OCI-LY7 (cell line): ENCODE measurements at regions not wholly inside any gene's neighbourhood (a gene's known extent, or its start where the extent isn't known, plus 50 kb on each side); places are given as distances from the start of the nearest gene placed in this dataset.

Experiments used
- BruUV-seq: library from RNA; stranded (reverse); fragments of 400-500 nt; replicated peaks from 2 replicates; lab custom pipeline; 2021; lab: Mats Ljungman, UMichigan
- CTCF ChIA-PET: fragments of 300-600 bp; sonication (Branson Sonifier 250); formaldehyde crosslinking; loops from one replicate; lab custom pipeline; 2022; ENCODE audit warnings: antibody characterized with exemption; ENCODE audit not compliant: unreplicated experiment; lab: Charles Lee
- POLR2A ChIA-PET: fragments of 300-600 bp; sonication (Branson Sonifier 250); formaldehyde crosslinking; loops from one replicate; lab custom pipeline; 2022; ENCODE audit warnings: antibody characterized with exemption; lab: Charles Lee
- DNase-seq: peaks from one replicate; pipeline ENCODE4 v3.0.0-alpha.2; 2015; ENCODE audit warnings: low spot score
- H2AFZ ChIP-seq: fragments of 200-600 bp; sonication (generic), shearing (Covaris generic); 2 replicates; pipeline ENCODE4 v1.6.1; 2014; ENCODE audit warnings: mild to moderate bottlenecking, antibody characterized with exemption, low read length, moderate library complexity
- H3K27ac ChIP-seq: fragments of 200-600 bp; sonication (generic); 2 replicates; pipeline ENCODE4 v1.5.1; 2014; ENCODE audit warnings: mixed run types, low read depth, mild to moderate bottlenecking, moderate library complexity, low read length, inconsistent platforms; ENCODE audit not compliant: poor library complexity, severe bottlenecking
- H3K36me3 ChIP-seq: fragments of 200-600 bp; sonication (generic); 2 replicates; pipeline ENCODE4 v1.6.1; 2014; ENCODE audit warnings: mild to moderate bottlenecking, antibody characterized with exemption, low read length, moderate library complexity, mixed read lengths; ENCODE audit not compliant: insufficient read depth
- H3K4me1 ChIP-seq: fragments of 200-600 bp; sonication (generic); 2 replicates; pipeline ENCODE4 v1.5.1; 2014; ENCODE audit warnings: mild to moderate bottlenecking, low read length; ENCODE audit not compliant: insufficient read depth, poor library complexity, severe bottlenecking
- H3K4me2 ChIP-seq: fragments of 200-600 bp; sonication (generic); 2 replicates; pipeline ENCODE4 v1.6.1; 2014; ENCODE audit warnings: mild to moderate bottlenecking, low read length
- H3K4me3 ChIP-seq: fragments of 200-600 bp; sonication (generic); 2 replicates; pipeline ENCODE4 v1.5.1; 2014; ENCODE audit warnings: mild to moderate bottlenecking, low read depth, low read length; ENCODE audit not compliant: poor library complexity, severe bottlenecking
- H3K79me2 ChIP-seq: fragments of 200-600 bp; sonication (generic); 2 replicates; pipeline ENCODE4 v1.6.1; 2016; ENCODE audit warnings: low read depth, mild to moderate bottlenecking, low read length, moderate library complexity, mixed read lengths; ENCODE audit not compliant: insufficient read depth
- H3K9me2 ChIP-seq: fragments of 200-600 bp; sonication (generic); 2 replicates; pipeline ENCODE4 v1.6.1; 2016; ENCODE audit warnings: mild to moderate bottlenecking, low read length, mixed read lengths; ENCODE audit not compliant: insufficient read depth
- H3K9me3 ChIP-seq: fragments of 200-600 bp; sonication (generic); 2 replicates; pipeline ENCODE4 v1.6.1; 2014; ENCODE audit warnings: mild to moderate bottlenecking, mixed run types, low read length, mixed read lengths
- H4K20me1 ChIP-seq: fragments of 200-600 bp; sonication (generic); 2 replicates; pipeline ENCODE4 v1.6.1; 2014; ENCODE audit warnings: mild to moderate bottlenecking, antibody characterized with exemption, low read length, moderate library complexity, mixed read lengths; ENCODE audit not compliant: insufficient read depth
- EZH2phosphoT487 ChIP-seq: fragments of 200-600 bp; sonication (generic); IDR thresholded peaks from 2 replicates; pipeline ENCODE4 v1.6.1; 2018; ENCODE audit warnings: low read depth, borderline replicate concordance, mild to moderate bottlenecking, mixed run types, antibody characterized with exemption, low read length, moderate library complexity, mixed read lengths
- intact Hi-C: fragments of 100-400 bp; cut with micrococcal nuclease; formaldehyde crosslinking; loops from one replicate; pipeline ENCODE4 v1.10.0; 2022; ENCODE audit not compliant: unreplicated experiment
- TF ChIP-seq, protein P1 (sequence below): fragments of 200-600 bp; sonication (generic); conservative IDR thresholded peaks from 2 replicates; pipeline ENCODE4 v1.5.1; 2014; ENCODE audit warnings: mild to moderate bottlenecking, antibody characterized with exemption, low read length, moderate library complexity, mixed read lengths

DNA sequence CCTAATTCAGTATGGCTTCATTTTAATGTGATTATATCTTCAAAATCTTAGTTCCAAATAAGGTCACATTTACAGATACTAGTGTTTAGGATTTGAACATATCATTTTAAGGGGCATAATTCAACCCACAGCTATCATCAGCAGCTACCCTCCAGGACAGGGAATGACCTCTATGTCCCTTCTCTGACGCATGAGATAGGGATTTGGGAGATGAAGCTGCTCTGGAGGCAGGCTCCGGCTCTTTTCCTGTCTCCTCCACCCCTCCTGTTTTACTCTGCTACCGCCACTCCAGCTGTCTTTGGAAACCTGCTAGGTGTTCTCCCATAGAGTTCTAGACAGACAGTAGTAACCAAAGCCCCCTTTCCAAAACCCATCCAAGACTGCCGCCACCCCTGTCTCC, 119.2 kb downstream of the CARTPT start:
- ChIA-PET CTCF (no interaction called here), POLR2A (interaction anchor here (0.6 kb wide), 1 partner anchor 12 kb away, joined by 4 read pairs; no protein-coding TSS in a partner anchor)
- DNase-seq, result no peak
- Histone ChIP-seq H3K27ac (no peak overlapping the region), H2AFZ (no peak overlapping the region), H3K4me1 (no peaks in the 10 kb centered on the region), H3K9me3 (no peaks in the 10 kb centered on the region), H4K20me1 (no peaks in the 10 kb centered on the region), H3K36me3 (no peaks in the 10 kb centered on the region), H3K9me2 (no peaks in the 10 kb centered on the region), H3K4me3 (no peak overlapping the region), H3K4me2 (no peak overlapping the region), H3K79me2 (no peaks in the 10 kb centered on the region)
- intact Hi-C loops, result no loop called here
- BruUV-seq, result no TSS peak
- TF ChIP-seq, protein P1, sequence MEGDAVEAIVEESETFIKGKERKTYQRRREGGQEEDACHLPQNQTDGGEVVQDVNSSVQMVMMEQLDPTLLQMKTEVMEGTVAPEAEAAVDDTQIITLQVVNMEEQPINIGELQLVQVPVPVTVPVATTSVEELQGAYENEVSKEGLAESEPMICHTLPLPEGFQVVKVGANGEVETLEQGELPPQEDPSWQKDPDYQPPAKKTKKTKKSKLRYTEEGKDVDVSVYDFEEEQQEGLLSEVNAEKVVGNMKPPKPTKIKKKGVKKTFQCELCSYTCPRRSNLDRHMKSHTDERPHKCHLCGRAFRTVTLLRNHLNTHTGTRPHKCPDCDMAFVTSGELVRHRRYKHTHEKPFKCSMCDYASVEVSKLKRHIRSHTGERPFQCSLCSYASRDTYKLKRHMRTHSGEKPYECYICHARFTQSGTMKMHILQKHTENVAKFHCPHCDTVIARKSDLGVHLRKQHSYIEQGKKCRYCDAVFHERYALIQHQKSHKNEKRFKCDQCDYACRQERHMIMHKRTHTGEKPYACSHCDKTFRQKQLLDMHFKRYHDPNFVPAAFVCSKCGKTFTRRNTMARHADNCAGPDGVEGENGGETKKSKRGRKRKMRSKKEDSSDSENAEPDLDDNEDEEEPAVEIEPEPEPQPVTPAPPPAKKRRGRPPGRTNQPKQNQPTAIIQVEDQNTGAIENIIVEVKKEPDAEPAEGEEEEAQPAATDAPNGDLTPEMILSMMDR, result no peak
- TF ChIP-seq EZH2phosphoT487, result no peak

GRCh38 chr5:71839096-71839884, 120.2 kb downstream of the CARTPT start:
- intact Hi-C loops, result no loop called here
- no TSS peak for BruUV-seq

DNA sequence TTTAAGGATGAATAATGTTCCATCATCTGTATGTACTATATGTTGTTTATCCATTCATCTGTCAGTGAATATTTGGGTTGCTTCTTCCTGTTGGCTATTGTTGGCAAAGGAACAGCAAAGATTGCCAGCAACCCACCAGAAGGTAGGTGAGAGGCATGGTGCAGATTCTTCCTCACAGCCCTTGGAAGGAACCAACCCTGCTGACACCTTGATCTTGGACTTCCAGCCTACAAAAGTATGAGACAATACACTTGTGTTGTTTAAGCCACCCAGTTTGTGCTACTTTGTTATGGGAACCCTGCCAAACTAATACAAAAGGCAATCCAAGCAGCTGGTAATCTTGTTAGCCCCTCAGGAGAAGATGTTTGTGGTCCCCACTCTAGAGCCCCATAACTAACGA, 122.0 kb downstream of the CARTPT start:
- Histone ChIP-seq H3K9me2 (no peaks in the 10 kb centered on the region), H3K4me1 (no peaks in the 10 kb centered on the region), H3K79me2 (no peaks in the 10 kb centered on the region), H3K36me3 (no peaks in the 10 kb centered on the region), H3K4me3 (no peak overlapping the region), H3K9me3 (no peaks in the 10 kb centered on the region), H3K27ac (no peak overlapping the region), H2AFZ (no peak overlapping the region), H3K4me2 (no peak overlapping the region), H4K20me1 (no peaks in the 10 kb centered on the region)
- TF ChIP-seq, protein P1, result no peak
- TF ChIP-seq EZH2phosphoT487, result no peak
- ChIA-PET POLR2A (no interaction called here), CTCF (no interaction called here)
- intact Hi-C loops, result no loop called here
- no TSS peak for BruUV-seq
- DNase-seq, result no peak

More at GRCh38 chr5:71839096-71839884, 120.2 kb downstream of the CARTPT start:
- H3K4me1 ChIP-seq, result no peaks in the 10 kb centered on the region
- ChIA-PET CTCF (no interaction called here), POLR2A (no interaction called here)
- no peak for DNase-seq
- no peak overlapping the region for H2AFZ ChIP-seq
- H3K9me2 ChIP-seq, result no peaks in the 10 kb centered on the region
- no peak for TF ChIP-seq EZH2phosphoT487
- TF ChIP-seq, protein P1, result no peak
- H3K4me3 ChIP-seq, result no peak overlapping the region
- no peak overlapping the region for H3K4me2 ChIP-seq
- H3K36me3 ChIP-seq, result no peaks in the 10 kb centered on the region
- no peaks in the 10 kb centered on the region for H3K79me2 ChIP-seq
- H3K27ac ChIP-seq, result no peak overlapping the region
- H3K9me3 ChIP-seq, result no peaks in the 10 kb centered on the region
- H4K20me1 ChIP-seq, result no peaks in the 10 kb centered on the region
